ENCODE measurements at regions not wholly inside any gene's neighbourhood (a gene's known extent, or its start where the extent isn't known, plus 50 kb on each side); places are given as distances from the start of the nearest gene placed in this dataset.
"Not testable (repeated sequence)": the region's sequence is repeated elsewhere in the genome, so short reads cannot be mapped to it uniquely, and the experiment has no call there.

DNA sequence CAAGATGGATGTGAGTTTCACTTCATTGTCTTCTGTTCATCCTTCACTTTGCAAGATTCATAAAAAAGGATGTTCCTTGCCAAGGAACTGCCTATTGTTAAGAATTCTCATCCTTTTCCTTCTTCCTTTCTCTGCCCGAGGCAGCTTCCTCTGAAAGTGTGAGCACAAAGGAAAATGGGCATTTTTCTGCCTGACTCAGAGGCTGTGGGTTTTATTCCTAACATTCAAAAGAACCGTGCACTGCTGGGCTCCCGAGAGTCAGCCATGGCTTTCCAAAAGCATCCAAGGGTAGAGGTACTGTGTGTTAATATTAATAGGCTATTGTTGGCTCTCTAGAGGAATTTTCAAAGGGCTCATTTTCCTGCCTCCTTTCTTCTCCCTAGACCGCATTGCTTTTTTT lies 289.4 kb downstream of the ABCC12 start:
- Mint-ChIP-seq H3K9me3 (ENCODE audit: unreplicated experiment) (peaks cover 5% of the 10 kb centered on the region), H3K27ac (ENCODE audit: unreplicated experiment) (peak overlapping the region; percentile 88), H3K36me3 (ENCODE audit: low read depth, unreplicated experiment) (peaks cover 18% of the 10 kb centered on the region), H3K4me1 (ENCODE audit: unreplicated experiment) (peaks cover 40% of the 10 kb centered on the region), H3K27me3 (ENCODE audit: unreplicated experiment) (peaks cover 3% of the 10 kb centered on the region), H3K4me3 (ENCODE audit: unreplicated experiment) (peak overlapping the region; percentile 42)
- TF ChIP-seq, protein P1, sequence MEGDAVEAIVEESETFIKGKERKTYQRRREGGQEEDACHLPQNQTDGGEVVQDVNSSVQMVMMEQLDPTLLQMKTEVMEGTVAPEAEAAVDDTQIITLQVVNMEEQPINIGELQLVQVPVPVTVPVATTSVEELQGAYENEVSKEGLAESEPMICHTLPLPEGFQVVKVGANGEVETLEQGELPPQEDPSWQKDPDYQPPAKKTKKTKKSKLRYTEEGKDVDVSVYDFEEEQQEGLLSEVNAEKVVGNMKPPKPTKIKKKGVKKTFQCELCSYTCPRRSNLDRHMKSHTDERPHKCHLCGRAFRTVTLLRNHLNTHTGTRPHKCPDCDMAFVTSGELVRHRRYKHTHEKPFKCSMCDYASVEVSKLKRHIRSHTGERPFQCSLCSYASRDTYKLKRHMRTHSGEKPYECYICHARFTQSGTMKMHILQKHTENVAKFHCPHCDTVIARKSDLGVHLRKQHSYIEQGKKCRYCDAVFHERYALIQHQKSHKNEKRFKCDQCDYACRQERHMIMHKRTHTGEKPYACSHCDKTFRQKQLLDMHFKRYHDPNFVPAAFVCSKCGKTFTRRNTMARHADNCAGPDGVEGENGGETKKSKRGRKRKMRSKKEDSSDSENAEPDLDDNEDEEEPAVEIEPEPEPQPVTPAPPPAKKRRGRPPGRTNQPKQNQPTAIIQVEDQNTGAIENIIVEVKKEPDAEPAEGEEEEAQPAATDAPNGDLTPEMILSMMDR (IDR thresholded peaks at IDR 0.05; ENCODE audit: unreplicated experiment): no peak
- DNase-seq (ENCODE audit: low spot score): no peak

DNA sequence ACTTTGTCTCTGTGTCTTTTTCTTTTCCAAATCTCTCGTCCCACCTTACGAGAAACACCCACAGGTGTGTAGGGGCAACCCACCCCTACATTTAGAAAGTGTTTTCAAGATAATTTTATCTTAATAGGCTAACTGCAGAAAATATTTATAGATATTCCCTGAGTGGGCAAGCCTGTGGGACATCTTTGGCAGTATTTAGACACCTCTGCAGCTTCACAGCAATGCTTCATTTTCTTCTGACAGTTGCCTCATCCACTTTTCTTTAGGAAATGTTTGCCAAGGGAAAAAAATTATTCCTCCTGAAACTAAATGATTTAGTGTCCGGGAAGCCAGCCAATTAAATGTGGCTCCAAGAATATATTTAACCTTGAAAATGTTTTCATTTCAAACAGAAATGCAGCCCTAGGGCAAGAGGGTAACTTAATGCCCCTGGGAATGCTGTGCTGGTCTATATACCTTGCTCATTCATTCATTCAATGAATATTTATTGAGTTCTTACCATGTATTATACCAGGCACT lies 290.4 kb downstream of the ABCC12 start:
- H3K9me3 Mint-ChIP-seq (ENCODE audit: unreplicated experiment): peaks cover 5% of the 10 kb centered on the region
- peaks cover 13% of the 10 kb centered on the region for H3K36me3 Mint-ChIP-seq (ENCODE audit: low read depth, unreplicated experiment)

DNA sequence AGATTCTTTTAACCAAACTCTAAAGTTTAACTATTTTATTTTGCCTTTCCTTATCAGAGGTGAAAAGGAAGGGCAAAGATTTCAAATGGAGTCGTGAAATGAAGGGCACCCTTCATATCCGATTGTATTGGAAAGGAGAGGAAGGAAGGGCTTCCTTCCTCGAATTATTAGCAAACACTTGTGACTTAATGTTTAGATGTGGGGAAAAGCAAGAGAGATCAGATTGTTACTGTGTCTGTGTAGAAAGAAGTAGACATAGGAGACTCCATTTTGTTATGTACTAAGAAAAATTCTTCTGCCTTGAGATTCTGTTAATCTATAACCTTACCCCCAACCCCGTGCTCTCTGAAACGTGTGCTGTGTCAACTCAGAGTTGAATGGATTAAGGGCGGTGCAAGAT lies 291.5 kb downstream of the ABCC12 start:
- H3K27me3 Mint-ChIP-seq (ENCODE audit: unreplicated experiment); DNase-seq (ENCODE audit: low spot score); H3K4me3 Mint-ChIP-seq (ENCODE audit: unreplicated experiment); H3K36me3 Mint-ChIP-seq (ENCODE audit: low read depth, unreplicated experiment); H3K9me3 Mint-ChIP-seq (ENCODE audit: unreplicated experiment): not testable (repeated sequence)
- peak overlapping the region; percentile 88 for H3K27ac Mint-ChIP-seq (ENCODE audit: unreplicated experiment)
- peaks cover 43% of the 10 kb centered on the region for H3K4me1 Mint-ChIP-seq (ENCODE audit: unreplicated experiment)

More for the DNA sequence above, 290.4 kb downstream of the ABCC12 start:
- DNase-seq (ENCODE audit: low spot score): no peak
- Mint-ChIP-seq H3K4me1 (ENCODE audit: unreplicated experiment) (peaks cover 43% of the 10 kb centered on the region), H3K27me3 (ENCODE audit: unreplicated experiment) (peaks cover 1% of the 10 kb centered on the region), H3K27ac (ENCODE audit: unreplicated experiment) (peak overlapping the region; percentile 88), H3K4me3 (ENCODE audit: unreplicated experiment) (no peak overlapping the region)
- TF ChIP-seq, protein P1 (IDR thresholded peaks at IDR 0.05; ENCODE audit: unreplicated experiment): no peak

DNA sequence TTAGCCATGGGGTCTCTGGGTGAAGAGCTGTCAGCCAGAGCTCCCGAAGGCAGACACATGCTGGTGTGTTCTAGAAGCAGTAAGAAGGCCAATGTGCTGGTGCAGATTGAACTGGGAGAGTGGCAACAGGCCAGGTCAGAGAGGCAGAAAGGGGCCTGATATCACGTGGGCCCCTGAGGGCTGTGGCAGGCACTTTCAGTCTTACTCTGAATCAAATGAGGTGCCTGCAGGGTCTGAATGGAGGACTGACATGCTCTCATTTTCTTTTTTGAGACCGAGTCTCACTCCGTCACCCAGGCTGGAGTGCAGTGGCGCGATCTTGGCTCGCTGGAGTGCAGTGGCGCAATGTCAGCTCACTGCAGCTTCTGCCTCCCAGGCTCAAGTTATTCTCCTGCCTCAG lies 293.8 kb downstream of the ABCC12 start:
- H3K4me1 Mint-ChIP-seq (ENCODE audit: unreplicated experiment): peaks cover 40% of the 10 kb centered on the region
- TF ChIP-seq, protein P1 (IDR thresholded peaks at IDR 0.05; ENCODE audit: unreplicated experiment): no peak
- no peaks in the 10 kb centered on the region for H3K9me3 Mint-ChIP-seq (ENCODE audit: unreplicated experiment)
- H3K36me3 Mint-ChIP-seq (ENCODE audit: low read depth, unreplicated experiment): peaks cover 4% of the 10 kb centered on the region
- no peak for DNase-seq (ENCODE audit: low spot score)
- H3K4me3 Mint-ChIP-seq (ENCODE audit: unreplicated experiment): no peak overlapping the region
- peaks cover 1% of the 10 kb centered on the region for H3K27me3 Mint-ChIP-seq (ENCODE audit: unreplicated experiment)
- no peak overlapping the region for H3K27ac Mint-ChIP-seq (ENCODE audit: unreplicated experiment)

DNA sequence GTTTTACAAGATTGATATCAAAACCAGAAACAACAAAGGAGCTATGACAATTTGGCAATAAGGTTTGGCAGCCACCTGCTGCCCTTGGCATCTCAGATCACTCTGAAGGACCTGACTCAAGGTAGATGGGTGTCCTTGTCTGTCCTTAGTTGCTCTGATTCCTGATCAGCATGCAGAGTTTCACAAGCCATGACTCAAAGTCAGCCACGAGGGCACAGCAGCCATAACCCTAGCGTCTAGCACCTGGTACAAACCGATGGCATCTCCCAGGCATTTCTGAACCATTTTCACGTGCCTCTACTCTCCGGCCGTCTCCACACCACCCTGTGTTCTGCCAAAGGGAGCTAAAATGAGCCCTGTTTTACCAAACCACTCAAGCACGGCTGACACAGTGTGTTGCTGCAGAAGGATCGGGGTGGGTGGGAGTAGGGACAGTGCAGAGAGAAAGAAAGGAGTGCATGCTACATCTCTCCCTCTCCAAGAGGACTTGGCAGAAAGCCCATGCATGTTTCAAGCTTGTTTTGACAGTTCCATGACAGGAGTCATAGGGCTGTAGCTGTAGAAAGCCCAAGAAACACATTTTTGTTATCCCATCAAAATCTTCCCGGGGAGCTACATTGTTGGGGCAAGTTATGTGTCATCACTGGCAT lies 297.3 kb downstream of the ABCC12 start:
- no peak overlapping the region for H3K4me3 Mint-ChIP-seq (ENCODE audit: unreplicated experiment)
- peaks cover 17% of the 10 kb centered on the region for H3K36me3 Mint-ChIP-seq (ENCODE audit: low read depth, unreplicated experiment)
- no peak overlapping the region for H3K27ac Mint-ChIP-seq (ENCODE audit: unreplicated experiment)
- TF ChIP-seq, protein P1 (IDR thresholded peaks at IDR 0.05; ENCODE audit: unreplicated experiment): no peak
- DNase-seq (ENCODE audit: low spot score): no peak
- H3K4me1 Mint-ChIP-seq (ENCODE audit: unreplicated experiment): peaks cover 24% of the 10 kb centered on the region
- H3K27me3 Mint-ChIP-seq (ENCODE audit: unreplicated experiment): peaks cover 6% of the 10 kb centered on the region
- peaks cover 6% of the 10 kb centered on the region for H3K9me3 Mint-ChIP-seq (ENCODE audit: unreplicated experiment)
